Immature natural killer cell (primary cell): ENCODE measurements at regions not wholly inside any gene's neighbourhood (a gene's known extent, or its start where the extent isn't known, plus 50 kb on each side); places are given as distances from the start of the nearest gene placed in this dataset.
"Not testable (repeated sequence)": the region's sequence is repeated elsewhere in the genome, so short reads cannot be mapped to it uniquely, and the experiment has no call there.

Experiments
- DNase-seq, 3 donors: peaks; one replicate each; pipeline ENCODE4 v3.0.0; 2022; ENCODE audit warnings: mixed read lengths in 1 of 3
- H3K27ac Mint-ChIP-seq, 6 donors: one replicate each; pipeline ENCODE4 v1.8.0; 2020; ENCODE audit warnings: mixed read lengths in 6 of 6, mild to moderate bottlenecking in 5 of 6, inconsistent platforms in 4 of 6, moderate library complexity in 3 of 6
- H3K27me3 Mint-ChIP-seq, 3 donors: one replicate each; pipeline ENCODE4 v1.8.0; 2020 to 2021; ENCODE audit warnings: low read depth in 3 of 3, mild to moderate bottlenecking in 3 of 3, mixed read lengths in 3 of 3, moderate library complexity in 3 of 3, inconsistent platforms in 1 of 3
- H3K36me3 Mint-ChIP-seq, 3 donors: one replicate each; pipeline ENCODE4 v1.8.0; 2020; ENCODE audit warnings: mixed read lengths in 3 of 3, inconsistent platforms in 2 of 3, mild to moderate bottlenecking in 2 of 3
- H3K4me1 Mint-ChIP-seq, 2 donors: one replicate each; pipeline ENCODE4 v1.8.0; 2020; ENCODE audit warnings: inconsistent platforms in 2 of 2, mild to moderate bottlenecking in 2 of 2, mixed read lengths in 2 of 2, moderate library complexity in 1 of 2
- H3K4me3 Mint-ChIP-seq, 5 donors: one replicate each; pipeline ENCODE4 v1.8.0; 2020; ENCODE audit warnings: mild to moderate bottlenecking in 5 of 5, mixed read lengths in 5 of 5, inconsistent platforms in 3 of 5, moderate library complexity in 3 of 5
- H3K9me3 Mint-ChIP-seq, 6 donors: one replicate each; pipeline ENCODE4 v1.8.0; 2020; ENCODE audit warnings: mild to moderate bottlenecking in 6 of 6, mixed read lengths in 6 of 6, inconsistent platforms in 4 of 6, moderate library complexity in 3 of 6

DNA sequence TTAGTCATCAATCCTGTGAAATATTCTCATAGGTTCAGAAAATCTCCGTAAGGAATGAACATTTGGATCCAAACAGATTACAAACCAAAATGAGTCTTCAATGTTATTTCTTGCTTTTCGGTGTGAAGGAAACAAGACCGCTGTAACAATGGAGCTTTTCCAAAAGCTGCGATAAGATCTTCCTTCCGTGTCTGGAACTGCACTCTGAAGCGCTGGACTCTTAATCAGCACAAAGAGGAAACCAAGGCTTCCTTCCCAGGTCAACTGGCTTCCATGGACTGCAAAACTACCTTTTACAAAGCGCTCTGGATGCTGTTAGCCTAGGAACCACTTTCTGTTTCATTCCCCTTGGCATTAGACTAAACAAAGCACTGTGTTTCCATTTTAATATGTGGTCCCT, 137.9 kb upstream of the BASP1 start:
- peaks cover 0 to 3% (median 0%) of the 10 kb centered on the region in 3 donors for H3K27me3 Mint-ChIP-seq
- H3K4me3 Mint-ChIP-seq, result no peak overlapping the region
- peaks cover 0 to 3% (median 0%) of the 10 kb centered on the region in 3 donors for H3K36me3 Mint-ChIP-seq
- peaks cover 1 to 13% (median 5%) of the 10 kb centered on the region in 6 donors for H3K9me3 Mint-ChIP-seq
- DNase-seq, result no peak
- no peak overlapping the region for H3K27ac Mint-ChIP-seq
- H3K4me1 Mint-ChIP-seq, result no peaks in the 10 kb centered on the region

DNA sequence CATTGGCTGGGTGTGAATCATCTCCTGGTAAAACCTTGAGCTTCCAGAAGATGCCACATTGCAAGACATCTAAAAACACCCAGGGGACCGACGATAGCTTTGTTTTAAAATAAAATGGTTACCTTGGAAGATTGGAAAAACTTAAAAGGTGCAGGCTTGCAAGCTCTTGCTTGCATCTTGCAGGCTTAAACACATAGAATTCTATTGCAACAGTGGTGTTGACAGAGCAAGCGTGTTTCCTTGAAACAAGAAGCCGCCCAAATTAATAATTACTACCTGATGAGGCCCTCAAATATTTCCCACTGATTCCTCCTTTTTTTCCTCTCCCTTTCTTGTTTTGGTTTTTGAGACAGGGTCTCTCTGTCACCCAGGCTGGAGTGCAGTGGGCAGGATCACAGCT, 137.1 kb upstream of the BASP1 start:
- Mint-ChIP-seq H3K4me1 (no peaks in the 10 kb centered on the region), H3K27ac (no peak overlapping the region), H3K9me3 (peaks cover 0 to 13% (median 4%) of the 10 kb centered on the region in 6 donors), H3K4me3 (no peak overlapping the region), H3K27me3 (peaks cover 0 to 3% (median 0%) of the 10 kb centered on the region in 3 donors), H3K36me3 (no peaks in the 10 kb centered on the region)
- no peak for DNase-seq

DNA sequence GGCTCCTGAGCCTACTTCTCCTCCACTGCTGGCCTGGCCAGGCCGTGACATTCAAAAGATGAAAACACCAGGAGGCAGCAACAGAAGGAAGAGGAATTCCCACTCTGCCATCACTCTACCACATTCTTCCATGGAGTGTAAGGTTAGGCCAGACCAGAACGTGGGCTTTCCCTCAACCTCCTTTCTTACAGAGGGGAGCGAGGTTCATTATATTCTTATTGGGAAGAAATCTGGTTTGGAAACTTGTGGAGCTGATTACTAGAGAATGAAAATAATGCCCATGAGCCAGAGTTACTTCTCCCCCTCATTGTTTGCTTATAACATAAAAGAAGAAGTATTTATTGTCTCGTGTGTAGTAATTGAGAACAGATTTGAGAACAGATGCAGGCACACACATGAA, 136.3 kb upstream of the BASP1 start:
- Mint-ChIP-seq H3K9me3 (peaks cover 0 to 10% (median 5%) of the 10 kb centered on the region in 6 donors), H3K4me3 (no peak overlapping the region), H3K36me3 (no peaks in the 10 kb centered on the region), H3K27me3 (peaks cover 0 to 3% (median 0%) of the 10 kb centered on the region in 3 donors), H3K27ac (no peak overlapping the region), H3K4me1 (no peaks in the 10 kb centered on the region)
- no peak for DNase-seq

DNA sequence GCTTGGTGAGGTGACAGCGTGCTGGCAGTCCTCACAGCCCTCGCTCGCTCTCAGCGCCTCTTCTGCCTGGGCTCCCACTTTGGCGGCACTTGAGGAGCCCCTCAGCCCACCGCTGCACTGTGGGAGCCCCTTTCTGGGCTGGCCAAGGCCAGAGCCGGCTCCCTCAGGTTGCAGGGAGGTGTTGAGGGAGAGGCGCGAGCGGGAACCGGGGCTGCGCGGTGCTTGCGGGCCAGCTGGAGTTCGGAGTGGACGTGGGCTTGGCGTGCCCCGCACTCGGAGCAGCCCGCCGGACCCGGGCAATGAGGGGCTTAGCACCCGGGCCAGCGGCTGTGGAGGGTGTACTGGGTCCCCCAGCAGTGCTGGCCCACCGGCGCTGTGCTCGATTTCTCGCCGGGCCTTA, 134.2 kb upstream of the BASP1 start:
- not testable (repeated sequence) for H3K4me3 Mint-ChIP-seq, H3K27ac Mint-ChIP-seq, H3K36me3 Mint-ChIP-seq, H3K27me3 Mint-ChIP-seq, H3K9me3 Mint-ChIP-seq, H3K4me1 Mint-ChIP-seq, DNase-seq

DNA sequence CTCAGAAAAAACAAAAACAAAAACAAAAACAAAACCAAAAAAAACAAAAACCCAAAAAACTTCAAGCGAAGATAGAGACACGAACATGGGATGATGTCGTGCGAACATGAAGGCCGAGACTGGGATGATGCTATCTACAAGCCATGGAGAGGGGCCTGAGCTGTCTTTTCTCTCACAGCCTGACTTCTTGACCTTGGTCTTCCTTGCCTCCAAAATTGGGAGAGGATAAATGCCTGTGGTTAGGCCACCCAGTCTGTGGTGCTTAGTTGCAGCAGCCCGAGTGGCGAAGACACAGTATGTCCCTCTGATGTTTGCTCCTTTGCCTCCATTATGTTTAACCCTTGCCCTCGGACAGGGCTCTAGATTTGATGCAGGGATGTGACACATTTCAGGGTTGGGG, 130.4 kb upstream of the BASP1 start:
- Mint-ChIP-seq H3K9me3 (peaks cover 0 to 7% (median 4%) of the 10 kb centered on the region in 6 donors), H3K4me1 (no peaks in the 10 kb centered on the region), H3K36me3 (no peaks in the 10 kb centered on the region), H3K4me3 (no peak overlapping the region), H3K27ac (no peak overlapping the region), H3K27me3 (peaks cover 0 to 2% (median 0%) of the 10 kb centered on the region in 3 donors)
- no peak for DNase-seq

DNA sequence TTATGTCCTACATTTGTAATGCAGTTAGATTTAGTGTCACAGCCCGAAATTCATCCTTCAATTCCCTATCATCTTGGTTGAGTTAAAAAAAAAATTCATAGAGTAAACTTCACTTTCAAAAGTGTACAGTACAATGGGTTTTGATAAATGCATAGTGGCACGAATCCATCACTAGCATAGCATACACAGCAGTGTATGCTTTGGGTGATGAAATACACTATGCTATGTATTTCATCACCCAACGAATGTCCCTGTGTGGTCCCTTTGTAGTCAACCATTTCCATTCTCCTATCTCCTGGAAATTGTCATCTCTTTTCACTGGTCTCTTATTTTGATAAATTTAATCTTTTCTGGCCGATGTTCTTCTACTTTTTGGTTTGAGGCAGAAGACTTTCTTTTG, 129.4 kb upstream of the BASP1 start:
- Mint-ChIP-seq H3K4me1 (no peaks in the 10 kb centered on the region), H3K27ac (no peak overlapping the region), H3K36me3 (no peaks in the 10 kb centered on the region), H3K9me3 (peaks cover 0 to 7% (median 4%) of the 10 kb centered on the region in 6 donors), H3K4me3 (no peak overlapping the region), H3K27me3 (peaks cover 0 to 2% (median 0%) of the 10 kb centered on the region in 3 donors)
- DNase-seq, result no peak

DNA sequence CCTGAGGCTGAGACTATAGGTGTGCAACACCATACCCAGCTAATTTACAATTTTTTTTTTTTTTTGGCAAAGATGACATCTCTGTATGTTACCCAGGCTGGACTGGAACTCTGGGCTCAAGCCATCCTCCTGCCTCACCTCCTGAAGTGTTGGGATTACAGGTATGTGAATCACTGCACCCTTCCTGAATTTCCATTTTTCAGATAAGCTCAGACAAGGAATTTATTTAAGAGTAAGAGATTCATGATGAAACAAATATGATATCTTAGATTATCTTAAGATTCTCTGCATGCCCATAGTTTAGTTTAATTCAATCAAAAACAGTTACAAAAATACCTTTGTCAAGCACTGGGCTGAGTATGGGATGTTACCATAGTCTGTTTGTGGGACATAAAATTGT, 128.4 kb upstream of the BASP1 start:
- Mint-ChIP-seq H3K9me3 (peaks cover 0 to 7% (median 4%) of the 10 kb centered on the region in 6 donors), H3K27me3 (peaks cover 0 to 2% (median 0%) of the 10 kb centered on the region in 3 donors), H3K4me3 (no peak overlapping the region), H3K27ac (no peak overlapping the region), H3K4me1 (no peaks in the 10 kb centered on the region), H3K36me3 (no peaks in the 10 kb centered on the region)
- no peak for DNase-seq

DNA sequence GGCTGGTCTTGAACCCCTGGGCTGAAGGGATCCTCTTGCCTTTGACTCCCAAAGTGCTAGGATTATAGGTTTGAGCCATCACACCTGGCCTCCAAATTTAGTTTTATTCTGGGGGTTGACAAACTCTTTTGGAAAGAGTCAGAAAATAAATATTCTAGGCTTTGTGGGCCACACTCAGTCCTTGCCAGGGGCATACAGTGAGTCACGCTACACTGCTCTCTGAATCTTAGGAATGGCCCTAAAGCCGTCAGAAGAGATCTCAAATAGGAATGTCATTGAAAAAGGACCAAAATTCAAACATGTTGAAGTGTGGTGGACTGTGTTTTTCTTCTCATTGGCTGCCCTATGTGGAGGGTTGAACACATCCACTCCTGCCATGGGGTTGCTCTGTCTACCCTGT, 127.7 kb upstream of the BASP1 start:
- Mint-ChIP-seq H3K36me3 (no peaks in the 10 kb centered on the region), H3K4me3 (no peak overlapping the region), H3K27me3 (peaks cover 0 to 2% (median 0%) of the 10 kb centered on the region in 3 donors), H3K27ac (no peak overlapping the region), H3K9me3 (peaks cover 0 to 8% (median 3%) of the 10 kb centered on the region in 6 donors), H3K4me1 (no peaks in the 10 kb centered on the region)
- no peak for DNase-seq

DNA sequence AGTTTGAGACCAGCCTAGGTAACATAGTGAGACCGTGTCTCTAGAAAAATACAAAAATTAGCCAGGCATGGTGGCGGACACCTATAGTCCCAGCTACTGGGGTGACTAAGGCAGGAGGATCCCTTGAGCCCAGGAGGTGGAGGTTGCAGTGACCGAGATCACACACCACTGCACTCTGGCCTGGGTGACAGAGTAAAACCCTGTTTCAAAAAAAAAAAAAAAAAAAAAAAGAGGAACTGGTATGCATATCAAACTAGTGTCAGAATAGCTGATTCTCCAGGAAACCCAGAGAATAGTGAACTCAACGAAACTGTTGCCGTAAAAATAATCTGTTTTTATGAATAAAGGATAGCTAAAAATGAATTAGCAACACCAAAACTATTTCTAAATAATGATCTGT, 126.6 kb upstream of the BASP1 start:
- Mint-ChIP-seq H3K4me3 (no peak overlapping the region), H3K9me3 (peaks cover 0 to 13% (median 3%) of the 10 kb centered on the region in 6 donors), H3K36me3 (no peaks in the 10 kb centered on the region), H3K4me1 (no peaks in the 10 kb centered on the region), H3K27me3 (peaks cover 0 to 2% (median 0%) of the 10 kb centered on the region in 3 donors), H3K27ac (no peak overlapping the region)
- no peak for DNase-seq

DNA sequence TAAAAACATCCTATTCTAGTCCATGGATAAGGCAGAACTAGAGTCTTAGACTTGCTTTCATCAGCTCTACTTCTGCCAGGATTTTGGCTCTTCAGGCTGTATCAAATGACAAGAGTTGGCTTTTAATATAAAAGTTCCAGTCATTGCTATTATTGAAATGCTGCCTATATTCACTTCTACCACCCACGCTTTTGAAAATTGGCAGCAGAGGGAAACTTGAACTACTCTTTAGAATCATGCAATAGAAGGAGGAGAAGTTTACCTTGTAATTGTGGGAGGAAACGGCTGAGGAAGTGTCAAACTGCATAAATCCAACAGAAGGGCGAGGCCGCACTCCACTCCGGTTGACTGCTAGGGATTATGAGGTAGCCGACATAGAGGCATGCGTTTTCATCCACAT, 122.6 kb upstream of the BASP1 start:
- Mint-ChIP-seq H3K4me1 (no peaks in the 10 kb centered on the region), H3K4me3 (no peak overlapping the region), H3K27ac (no peak overlapping the region), H3K9me3 (peaks cover 0 to 11% (median under 1%) of the 10 kb centered on the region in 6 donors), H3K27me3 (peaks cover 0 to 1% (median 0%) of the 10 kb centered on the region in 3 donors), H3K36me3 (no peaks in the 10 kb centered on the region)
- DNase-seq, result no peak

DNA sequence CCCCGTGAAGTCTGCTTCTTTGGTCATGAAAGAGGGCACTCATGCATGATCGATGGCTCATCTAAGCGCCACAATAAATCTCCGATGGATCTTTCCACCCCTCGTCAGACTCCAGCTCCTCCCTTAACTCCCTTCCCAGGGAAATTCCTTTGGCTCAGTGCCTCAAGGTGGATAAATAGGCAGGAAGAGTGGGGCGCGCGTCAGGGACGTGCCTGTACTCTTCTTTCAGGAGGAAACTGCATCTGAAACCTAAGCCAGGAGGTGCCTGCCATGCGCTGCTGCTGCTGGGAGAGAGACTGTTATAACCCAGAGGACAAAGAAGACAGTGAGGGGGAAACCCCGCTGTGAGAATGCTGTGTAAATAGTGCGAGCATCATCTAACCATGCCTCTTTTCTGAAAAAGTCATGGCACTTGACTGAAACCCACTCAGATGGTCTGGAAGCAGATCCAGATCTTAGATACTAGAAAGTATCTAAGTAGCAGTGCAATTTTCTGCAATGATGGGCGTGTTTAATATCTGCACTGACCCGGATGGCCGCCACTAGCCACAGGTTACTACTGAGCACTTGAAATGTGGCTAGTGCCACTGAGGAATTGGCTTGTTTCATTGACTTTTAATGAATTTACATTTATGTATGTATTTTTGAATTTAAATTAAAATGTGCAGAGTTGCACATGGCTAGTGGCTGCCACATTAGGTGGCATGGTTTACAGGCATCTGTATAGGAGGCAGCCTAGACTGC, 120.3 kb upstream of the BASP1 start:
- H3K4me1 Mint-ChIP-seq, result no peaks in the 10 kb centered on the region
- H3K4me3 Mint-ChIP-seq, result no peak overlapping the region
- DNase-seq, result no peak
- peaks cover 0 to 2% (median 1%) of the 10 kb centered on the region in 3 donors for H3K27me3 Mint-ChIP-seq
- H3K27ac Mint-ChIP-seq, result no peak overlapping the region
- H3K36me3 Mint-ChIP-seq, result no peaks in the 10 kb centered on the region
- peaks cover 0 to 9% (median 4%) of the 10 kb centered on the region in 6 donors for H3K9me3 Mint-ChIP-seq

DNA sequence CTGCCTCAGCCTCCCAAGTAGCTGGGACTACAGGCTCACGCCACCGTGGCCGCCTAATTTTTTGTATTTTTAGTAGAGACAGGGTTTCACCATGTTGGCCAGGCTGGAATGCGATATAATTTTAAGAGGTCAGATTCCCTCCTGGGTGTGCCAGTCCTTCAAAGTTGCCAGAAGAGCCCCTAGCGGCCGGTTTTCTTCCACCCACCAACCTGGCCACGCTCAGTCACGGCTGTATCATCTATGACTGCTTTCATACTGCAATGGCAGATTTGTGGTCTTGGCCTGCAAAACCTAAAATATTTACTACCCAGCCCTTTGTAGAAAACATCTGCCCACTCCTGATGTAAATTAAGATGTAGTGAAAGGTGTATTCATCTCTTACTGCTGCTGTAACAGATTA, 117.5 kb upstream of the BASP1 start:
- DNase-seq, result no peak
- H3K4me1 Mint-ChIP-seq, result no peaks in the 10 kb centered on the region
- H3K27me3 Mint-ChIP-seq, result peaks cover 0 to 2% (median 1%) of the 10 kb centered on the region in 3 donors
- H3K36me3 Mint-ChIP-seq, result no peaks in the 10 kb centered on the region
- no peak overlapping the region for H3K4me3 Mint-ChIP-seq
- peaks cover 3 to 8% (median 5%) of the 10 kb centered on the region in 6 donors for H3K9me3 Mint-ChIP-seq
- H3K27ac Mint-ChIP-seq, result no peak overlapping the region

DNA sequence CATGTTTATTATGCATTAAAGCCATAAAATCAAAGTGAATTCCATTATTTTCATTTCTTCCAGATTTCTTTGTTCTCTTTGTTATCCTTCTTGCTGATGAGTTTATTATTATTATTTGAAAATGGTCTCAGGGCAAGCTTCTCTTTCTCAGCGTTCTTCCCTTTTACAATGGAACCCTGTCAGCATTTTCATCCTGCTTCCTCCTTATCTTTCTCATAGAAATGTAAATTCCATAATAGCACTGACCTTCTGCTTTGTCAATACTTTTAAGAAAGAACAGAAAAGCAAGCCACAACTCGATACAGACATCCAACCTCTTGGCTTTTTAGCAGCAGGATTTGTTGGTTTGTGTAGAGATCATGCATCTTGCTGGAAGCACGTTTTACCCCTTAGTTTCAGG, 114.0 kb upstream of the BASP1 start:
- no peak overlapping the region for H3K4me3 Mint-ChIP-seq
- no peaks in the 10 kb centered on the region for H3K4me1 Mint-ChIP-seq
- no peaks in the 10 kb centered on the region for H3K36me3 Mint-ChIP-seq
- peaks cover 0 to 2% (median 1%) of the 10 kb centered on the region in 3 donors for H3K27me3 Mint-ChIP-seq
- H3K27ac Mint-ChIP-seq, result no peak overlapping the region
- H3K9me3 Mint-ChIP-seq, result peaks cover 0 to 9% (median 5%) of the 10 kb centered on the region in 6 donors
- DNase-seq, result no peak

DNA sequence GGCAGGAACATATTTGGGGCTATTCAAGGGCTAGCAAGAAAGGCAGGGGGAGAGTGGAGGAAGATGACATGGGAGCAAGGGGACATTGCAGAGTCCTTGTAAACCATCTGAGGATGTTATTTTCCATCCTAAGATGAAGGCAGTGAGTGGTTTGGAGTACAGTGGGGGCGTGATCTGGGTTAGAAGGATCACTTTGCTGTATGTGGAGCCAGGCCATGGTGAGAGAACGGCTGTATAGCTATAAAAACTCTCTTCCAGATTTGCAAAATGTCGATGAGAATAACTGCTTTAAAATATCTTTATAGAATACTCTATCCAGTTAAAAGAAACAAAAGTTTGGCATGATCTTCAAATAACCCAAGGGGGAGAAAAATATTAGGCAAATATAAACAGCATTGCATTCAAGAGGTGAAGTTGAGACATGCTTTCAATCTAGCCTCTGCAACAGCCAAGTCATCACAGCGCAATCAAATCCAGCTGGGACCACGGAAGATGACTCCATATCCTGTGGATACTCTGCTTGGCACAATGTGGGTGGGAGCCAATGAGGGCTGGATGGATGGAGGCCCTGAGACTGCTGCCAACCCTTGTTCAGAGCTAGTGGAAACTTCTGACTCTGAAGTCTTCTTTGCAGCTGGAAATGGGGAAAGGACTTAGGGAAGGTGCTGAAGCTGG, 111.5 kb upstream of the BASP1 start:
- Mint-ChIP-seq H3K27ac (no peak overlapping the region), H3K4me3 (no peak overlapping the region), H3K4me1 (no peaks in the 10 kb centered on the region), H3K36me3 (no peaks in the 10 kb centered on the region), H3K27me3 (peaks cover 0 to 2% (median 0%) of the 10 kb centered on the region in 3 donors), H3K9me3 (peaks cover 0 to 9% (median 6%) of the 10 kb centered on the region in 6 donors)
- no peak for DNase-seq
